Endothelial cell of umbilical vein (primary cell): ENCODE measurements at regions not wholly inside any gene's neighbourhood (a gene's known extent, or its start where the extent isn't known, plus 50 kb on each side); places are given as distances from the start of the nearest gene placed in this dataset.

Experiments used
- BruUV-seq: library from RNA; stranded (reverse); fragments of 400-500 nt; replicated peaks from 2 replicates; lab custom pipeline; 2021; lab: Mats Ljungman, UMichigan
- CTCF ChIA-PET: fragments of 300-600, 350-600 bp; sonication (Branson Sonifier 250); formaldehyde crosslinking; loops from one replicate; lab custom pipeline; 2021; ENCODE audit warnings: antibody characterized with exemption, inconsistent platforms; lab: Charles Lee
- POLR2A ChIA-PET: fragments of 300-600, 350-600 bp; sonication (Branson Sonifier 250); formaldehyde crosslinking; loops from one replicate; lab custom pipeline; 2021; ENCODE audit warnings: antibody characterized with exemption, inconsistent platforms; lab: Charles Lee
- DNase-seq: peaks from one replicate; pipeline ENCODE4 v3.0.0-alpha.2; 2011; ENCODE audit warnings: low read depth, low spot score
- FAIRE-seq: peaks from 2 replicates; lab custom pipeline; 2011; peaks lifted over from hg19 to GRCh38; lab: Jason Lieb, UNC
- H2AFZ ChIP-seq: 2 replicates; pipeline ENCODE4 v1.6.0; 2012; ENCODE audit warnings: low read depth, low read length, control low read depth, inconsistent platforms
- H3K27ac ChIP-seq: 2 replicates; pipeline ENCODE4 v1.5.1; 2011; ENCODE audit warnings: low read depth, mild to moderate bottlenecking, control low read depth, low read length, moderate library complexity; ENCODE audit not compliant: insufficient read depth
- H3K27me3 ChIP-seq, 2 experiments: 2 replicates each; pipeline versions ENCODE4 v1.6.0 to v1.6.1; 2011; ENCODE audit warnings: low read length in 2 of 2, mixed read lengths in 1 of 2; ENCODE audit not compliant: control insufficient read depth in 2 of 2, insufficient read depth in 2 of 2
- H3K36me3 ChIP-seq, 2 experiments: 2 replicates in 1 of 2; 3 replicates in 1 of 2; pipeline ENCODE4 v1.5.1; 2011; ENCODE audit warnings: low read length in 2 of 2, mild to moderate bottlenecking in 1 of 2, moderate library complexity in 1 of 2; ENCODE audit not compliant: control insufficient read depth in 2 of 2, insufficient read depth in 2 of 2; ENCODE audit errors: extremely low read depth in 1 of 2
- H3K4me1 ChIP-seq: 3 replicates; pipeline ENCODE4 v1.5.1; 2011; ENCODE audit warnings: mild to moderate bottlenecking, low read length; ENCODE audit not compliant: control insufficient read depth, insufficient read depth; ENCODE audit errors: extremely low read depth
- H3K4me2 ChIP-seq: 2 replicates; pipeline ENCODE4 v1.6.1; 2011; ENCODE audit warnings: low read length, control low read depth, mixed read lengths; ENCODE audit not compliant: insufficient read depth
- H3K4me3 ChIP-seq, 3 experiments: fragments of 200-600 bp in 1 of 3; sonication (generic), shearing (Covaris generic) in 1 of 3; replicated peaks in 1 of 3; 2 replicates each; pipeline ENCODE4 v1.5.1; 2011 to 2016; ENCODE audit warnings: control low read depth in 3 of 3, low read length in 3 of 3, mild to moderate bottlenecking in 2 of 3, inconsistent platforms in 1 of 3, low read depth in 1 of 3, moderate library complexity in 1 of 3; ENCODE audit not compliant: insufficient read depth in 1 of 3
- H3K79me2 ChIP-seq: 2 replicates; pipeline ENCODE4 v1.6.0; 2012; ENCODE audit warnings: low read length, inconsistent platforms; ENCODE audit not compliant: control insufficient read depth, insufficient read depth
- H3K9ac ChIP-seq: replicated peaks from 2 replicates; pipeline ENCODE3; 2011; ENCODE audit warnings: low read length, control low read depth; ENCODE audit not compliant: insufficient read depth; ENCODE audit errors: extremely low read depth
- H3K9me1 ChIP-seq: replicated peaks from 3 replicates; pipeline ENCODE4 v1.6.0; 2011; ENCODE audit warnings: mild to moderate bottlenecking, low read length; ENCODE audit not compliant: control insufficient read depth, insufficient read depth; ENCODE audit errors: extremely low read depth
- H3K9me3 ChIP-seq: replicated peaks from 2 replicates; pipeline ENCODE4 v1.5.1; 2012; ENCODE audit warnings: low read length, inconsistent platforms; ENCODE audit not compliant: control insufficient read depth, insufficient read depth
- H4K20me1 ChIP-seq: replicated peaks from 2 replicates; pipeline ENCODE3; 2011; ENCODE audit warnings: mild to moderate bottlenecking, low read length; ENCODE audit not compliant: control insufficient read depth, insufficient read depth; ENCODE audit errors: extremely low read depth
- CTCF ChIP-seq, 2 donors: IDR thresholded peaks; 1 replicate in 1 of 2; 2 replicates in 1 of 2; pipeline ENCODE4 v1.5.1; 2011; ENCODE audit warnings: low read length in 2 of 2, mild to moderate bottlenecking in 2 of 2, moderate library complexity in 2 of 2, control low read depth in 1 of 2, inconsistent platforms in 1 of 2, low read depth in 1 of 2; ENCODE audit not compliant: insufficient read depth in 1 of 2; ENCODE audit errors: extremely low read depth in 1 of 2
- EZH2 ChIP-seq: IDR thresholded peaks from 2 replicates; pipeline ENCODE4 v1.6.1; 2012; ENCODE audit warnings: borderline replicate concordance, low read depth, mild to moderate bottlenecking, moderate library complexity, low read length, inconsistent platforms; ENCODE audit not compliant: severe bottlenecking
- FOS ChIP-seq: IDR thresholded peaks from 2 replicates; pipeline ENCODE4 v1.6.1; 2011; ENCODE audit warnings: mild to moderate bottlenecking, low read length, moderate library complexity, borderline replicate concordance; ENCODE audit not compliant: insufficient read depth
- GATA2 ChIP-seq: IDR thresholded peaks from 2 replicates; pipeline ENCODE4 v1.7.0; 2011; ENCODE audit warnings: low read depth, mild to moderate bottlenecking, moderate library complexity, mixed read lengths, low read length; ENCODE audit not compliant: insufficient read length, insufficient read depth
- JUN ChIP-seq: IDR thresholded peaks from 2 replicates; pipeline ENCODE4 v1.6.1; 2011; ENCODE audit warnings: borderline replicate concordance, low read depth; ENCODE audit not compliant: insufficient read length, insufficient read depth
- MAX ChIP-seq: IDR thresholded peaks from 2 replicates; pipeline ENCODE4 v1.6.1; 2011; ENCODE audit not compliant: insufficient read depth, insufficient read length
- MYC ChIP-seq: IDR thresholded peaks from one replicate; pipeline ENCODE4 v1.6.1; 2011; ENCODE audit warnings: mild to moderate bottlenecking, low read depth, low read length
- POLR2A ChIP-seq: IDR thresholded peaks from 2 replicates; pipeline ENCODE4 v1.6.1; 2012; ENCODE audit warnings: low read depth, mild to moderate bottlenecking, control low read depth, low read length
- POLR2AphosphoS5 ChIP-seq: IDR thresholded peaks from 2 replicates; pipeline ENCODE4 v1.6.1; 2012; ENCODE audit warnings: low read depth, mild to moderate bottlenecking, control low read depth, low read length, moderate library complexity; ENCODE audit not compliant: insufficient read depth
- dilution Hi-C: fragments of 300-500 bp; cut with MboI; formaldehyde crosslinking; loops from one replicate; pipeline ENCODE4 v1.15.0; 2019; ENCODE audit warnings: low sequenced_read_pairs; ENCODE audit not compliant: extremely low pct_ligation_motif_present
- intact Hi-C: fragments of 100-400 bp; cut with micrococcal nuclease; formaldehyde crosslinking; loops from one replicate; pipeline ENCODE4 v1.10.0; 2022

GRCh38 chr12:58086006-58086405, 144.6 kb downstream of the ATP23 start:
- no TSS peak for BruUV-seq
- H3K4me2 ChIP-seq, result no peak overlapping the region
- H3K79me2 ChIP-seq, result no peaks in the 10 kb centered on the region
- peaks cover 2% of the 10 kb centered on the region for H3K9me1 ChIP-seq
- H3K27ac ChIP-seq, result no peak overlapping the region
- H3K4me1 ChIP-seq, result no peaks in the 10 kb centered on the region
- H3K9me3 ChIP-seq, result no peaks in the 10 kb centered on the region
- CTCF ChIA-PET, result no interaction called here
- FAIRE-seq, result no peak
- no peaks in the 10 kb centered on the region for H3K27me3 ChIP-seq
- no peaks in the 10 kb centered on the region for H4K20me1 ChIP-seq
- no peak overlapping the region for H3K9ac ChIP-seq
- H2AFZ ChIP-seq, result no peak overlapping the region
- intact Hi-C loops, result no loop called here
- POLR2A ChIA-PET, result no interaction called here
- dilution Hi-C loops, result no loop called here
- no peak for TF ChIP-seq MYC
- TF ChIP-seq EZH2, result no peak
- TF ChIP-seq POLR2AphosphoS5, result no peak
- no peak overlapping the region for H3K4me3 ChIP-seq
- no peak for DNase-seq
- H3K36me3 ChIP-seq, result no peaks in the 10 kb centered on the region

- FAIRE-seq (no peak), DNase-seq (no peak)
- Histone ChIP-seq H3K9me3 (no peaks in the 10 kb centered on the region), H3K27ac (no peak overlapping the region), H3K4me1 (no peaks in the 10 kb centered on the region), H3K9me1 (peaks cover 2% of the 10 kb centered on the region), H3K36me3 (no peaks in the 10 kb centered on the region), H2AFZ (no peak overlapping the region), H3K4me2 (no peak overlapping the region), H3K4me3 (no peak overlapping the region), H3K27me3 (no peaks in the 10 kb centered on the region), H4K20me1 (no peaks in the 10 kb centered on the region), H3K79me2 (no peaks in the 10 kb centered on the region), H3K9ac (no peak overlapping the region)
- intact Hi-C loops (no loop called here), dilution Hi-C loops (no loop called here)
- CTCF ChIA-PET, result no interaction called here
- BruUV-seq, result no TSS peak
- POLR2A ChIA-PET, result no interaction called here
- TF ChIP-seq FOS (no peak), JUN (no peak), MAX (no peak), EZH2 (no peak), POLR2AphosphoS5 (no peak), CTCF (IDR thresholded peaks at IDR 0.05; ENCODE audit: extremely low read depth in 1 of 2, insufficient read depth in 1 of 2, low read depth in 1 of 2, low read length in 2 of 2) (no peak), GATA2 (no peak), MYC (no peak), POLR2A (no peak)
These were observed 145.6 kb downstream of the ATP23 start for GRCh38 chr12:58086930-58087329.
